Keratinocyte (primary cell): ENCODE measurements at regions not wholly inside any gene's neighbourhood (a gene's known extent, or its start where the extent isn't known, plus 50 kb on each side); places are given as distances from the start of the nearest gene placed in this dataset.

Experiments used
- EZH2 ChIP-seq: IDR thresholded peaks from one replicate; pipeline ENCODE4 v1.6.1; 2012; ENCODE audit warnings: inconsistent platforms, mild to moderate bottlenecking, low read length, moderate library complexity
- TF ChIP-seq, protein P1 (sequence below), 3 experiments: IDR thresholded peaks in 1 of 3; conservative IDR thresholded peaks in 1 of 3; optimal IDR thresholded peaks in 1 of 3; 2 replicates in 2 of 3; 3 replicates in 1 of 3; pipeline versions ENCODE3 to v1.5.1; 2011; ENCODE audit warnings: low read length in 3 of 3, mild to moderate bottlenecking in 3 of 3, moderate library complexity in 2 of 3, control low read depth in 1 of 3, inconsistent platforms in 1 of 3; ENCODE audit not compliant: insufficient read depth in 2 of 3; ENCODE audit errors: extremely low read depth in 1 of 3

DNA sequence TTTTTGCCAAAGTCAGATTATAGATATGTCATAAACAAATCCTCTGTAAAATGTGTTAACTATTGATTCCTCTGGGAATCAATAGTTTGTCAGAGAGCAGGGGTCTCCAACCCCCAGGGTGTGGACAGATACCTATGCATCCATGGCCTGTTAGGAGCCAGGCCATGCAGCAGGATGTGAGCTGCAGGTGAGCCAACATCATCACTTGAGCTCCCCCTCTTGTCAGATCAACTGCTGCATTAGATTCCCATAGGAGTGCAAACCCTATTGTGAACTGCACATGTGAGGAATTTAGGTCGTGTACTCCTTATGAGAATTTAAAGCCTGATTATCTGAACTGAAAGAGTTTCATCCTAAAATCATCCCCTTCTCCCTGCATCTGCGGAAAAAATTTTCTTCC is 1365.4 kb downstream of the ARAP2 start:
- no peak for TF ChIP-seq EZH2
- TF ChIP-seq, protein P1, sequence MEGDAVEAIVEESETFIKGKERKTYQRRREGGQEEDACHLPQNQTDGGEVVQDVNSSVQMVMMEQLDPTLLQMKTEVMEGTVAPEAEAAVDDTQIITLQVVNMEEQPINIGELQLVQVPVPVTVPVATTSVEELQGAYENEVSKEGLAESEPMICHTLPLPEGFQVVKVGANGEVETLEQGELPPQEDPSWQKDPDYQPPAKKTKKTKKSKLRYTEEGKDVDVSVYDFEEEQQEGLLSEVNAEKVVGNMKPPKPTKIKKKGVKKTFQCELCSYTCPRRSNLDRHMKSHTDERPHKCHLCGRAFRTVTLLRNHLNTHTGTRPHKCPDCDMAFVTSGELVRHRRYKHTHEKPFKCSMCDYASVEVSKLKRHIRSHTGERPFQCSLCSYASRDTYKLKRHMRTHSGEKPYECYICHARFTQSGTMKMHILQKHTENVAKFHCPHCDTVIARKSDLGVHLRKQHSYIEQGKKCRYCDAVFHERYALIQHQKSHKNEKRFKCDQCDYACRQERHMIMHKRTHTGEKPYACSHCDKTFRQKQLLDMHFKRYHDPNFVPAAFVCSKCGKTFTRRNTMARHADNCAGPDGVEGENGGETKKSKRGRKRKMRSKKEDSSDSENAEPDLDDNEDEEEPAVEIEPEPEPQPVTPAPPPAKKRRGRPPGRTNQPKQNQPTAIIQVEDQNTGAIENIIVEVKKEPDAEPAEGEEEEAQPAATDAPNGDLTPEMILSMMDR (optimal IDR thresholded peaks at IDR 0.05 in 1 of 3, IDR thresholded peaks at IDR 0.05 in 1 of 3, conservative IDR thresholded peaks at IDR 0.05 in 1 of 3; ENCODE audit: extremely low read depth in 1 of 3, insufficient read depth in 2 of 3, low read length in 3 of 3) = no peak
